PC-9 (cell line): ENCODE measurements at regions not wholly inside any gene's neighbourhood (a gene's known extent, or its start where the extent isn't known, plus 50 kb on each side); places are given as distances from the start of the nearest gene placed in this dataset.

ENCODE experiments used
- BruUV-seq: library from RNA; stranded (reverse); fragments of 400-500 nt; replicated peaks from 2 replicates; lab custom pipeline; 2021; lab: Mats Ljungman, UMichigan
- CTCF ChIA-PET: fragments of 300-600 bp; sonication (Branson Sonifier 250); formaldehyde crosslinking; loops from one replicate; lab custom pipeline; 2022; ENCODE audit warnings: antibody characterized with exemption; lab: Charles Lee
- POLR2A ChIA-PET: fragments of 300-600 bp; sonication (Branson Sonifier 250); formaldehyde crosslinking; loops from one replicate; lab custom pipeline; 2022; ENCODE audit warnings: antibody characterized with exemption; ENCODE audit not compliant: unreplicated experiment; lab: Charles Lee
- DNase-seq, 2 experiments: peaks; one replicate each; pipeline versions ENCODE4 v3.0.0 to v3.0.0-alpha.2; 2015 to 2022; ENCODE audit warnings: mixed read lengths in 1 of 2
- H2AFZ ChIP-seq: fragments of 200-600 bp; sonication (generic); 2 replicates; pipeline ENCODE4 v1.8.1; 2017; ENCODE audit warnings: antibody characterized with exemption
- H3F3A ChIP-seq: fragments of 200-600 bp; sonication (generic); 2 replicates; pipeline ENCODE4 v1.8.1; 2017; ENCODE audit warnings: antibody characterized with exemption, mild to moderate bottlenecking, low read depth; ENCODE audit not compliant: insufficient read depth
- H3K27ac ChIP-seq: fragments of 200-600 bp; sonication (generic); 2 replicates; pipeline ENCODE4 v1.6.1; 2016; ENCODE audit warnings: mixed run types
- H3K27me3 ChIP-seq: fragments of 200-600 bp; sonication (generic); 2 replicates; pipeline ENCODE4 v1.6.1; 2016; ENCODE audit warnings: low read depth, mixed run types; ENCODE audit not compliant: insufficient read depth
- H3K36me3 ChIP-seq: fragments of 200-600 bp; sonication (generic); 2 replicates; pipeline ENCODE4 v1.6.1; 2016; ENCODE audit warnings: low read depth, mixed run types
- H3K4me1 ChIP-seq: fragments of 200-600 bp; sonication (generic); replicated peaks from 2 replicates; pipeline ENCODE4 v1.6.1; 2016; ENCODE audit warnings: mixed run types; ENCODE audit not compliant: insufficient read depth
- H3K4me2 ChIP-seq: fragments of 200-600 bp; sonication (generic); 2 replicates; pipeline ENCODE4 v1.6.1; 2017; ENCODE audit warnings: mixed run types
- H3K4me3 ChIP-seq: fragments of 200-600 bp; sonication (generic); 2 replicates; pipeline ENCODE4 v1.6.1; 2016; ENCODE audit warnings: mixed run types
- H3K79me2 ChIP-seq: fragments of 200-600 bp; sonication (generic); 2 replicates; pipeline ENCODE4 v1.6.1; 2017; ENCODE audit warnings: low read depth, mixed run types
- H3K9me2 ChIP-seq: fragments of 200-600 bp; sonication (generic); 2 replicates; pipeline ENCODE4 v1.8.1; 2017; ENCODE audit warnings: mild to moderate bottlenecking; ENCODE audit not compliant: insufficient read depth
- H3K9me3 ChIP-seq: fragments of 200-600 bp; sonication (generic); 2 replicates; pipeline ENCODE4 v1.8.1; 2016; ENCODE audit warnings: low read depth; ENCODE audit not compliant: insufficient read depth
- H4K20me1 ChIP-seq: fragments of 200-600 bp; sonication (generic); 2 replicates; pipeline ENCODE4 v1.8.1; 2017; ENCODE audit not compliant: insufficient read depth
- EZH2 ChIP-seq: fragments of 200-600 bp; sonication (generic); IDR thresholded peaks from 2 replicates; pipeline ENCODE4 v1.8.0; 2017; ENCODE audit warnings: antibody characterized with exemption, low read depth
- intact Hi-C: fragments of 100-400 bp; cut with micrococcal nuclease; formaldehyde crosslinking; loops from one replicate; pipeline ENCODE4 v1.10.0; 2022; ENCODE audit not compliant: unreplicated experiment
- TF ChIP-seq, protein P1 (sequence below): fragments of 200-600 bp; sonication (generic); conservative IDR thresholded peaks from 2 replicates; pipeline ENCODE4 v1.6.1; 2017; ENCODE audit warnings: mixed run types, antibody characterized with exemption, mild to moderate bottlenecking, moderate library complexity

DNA sequence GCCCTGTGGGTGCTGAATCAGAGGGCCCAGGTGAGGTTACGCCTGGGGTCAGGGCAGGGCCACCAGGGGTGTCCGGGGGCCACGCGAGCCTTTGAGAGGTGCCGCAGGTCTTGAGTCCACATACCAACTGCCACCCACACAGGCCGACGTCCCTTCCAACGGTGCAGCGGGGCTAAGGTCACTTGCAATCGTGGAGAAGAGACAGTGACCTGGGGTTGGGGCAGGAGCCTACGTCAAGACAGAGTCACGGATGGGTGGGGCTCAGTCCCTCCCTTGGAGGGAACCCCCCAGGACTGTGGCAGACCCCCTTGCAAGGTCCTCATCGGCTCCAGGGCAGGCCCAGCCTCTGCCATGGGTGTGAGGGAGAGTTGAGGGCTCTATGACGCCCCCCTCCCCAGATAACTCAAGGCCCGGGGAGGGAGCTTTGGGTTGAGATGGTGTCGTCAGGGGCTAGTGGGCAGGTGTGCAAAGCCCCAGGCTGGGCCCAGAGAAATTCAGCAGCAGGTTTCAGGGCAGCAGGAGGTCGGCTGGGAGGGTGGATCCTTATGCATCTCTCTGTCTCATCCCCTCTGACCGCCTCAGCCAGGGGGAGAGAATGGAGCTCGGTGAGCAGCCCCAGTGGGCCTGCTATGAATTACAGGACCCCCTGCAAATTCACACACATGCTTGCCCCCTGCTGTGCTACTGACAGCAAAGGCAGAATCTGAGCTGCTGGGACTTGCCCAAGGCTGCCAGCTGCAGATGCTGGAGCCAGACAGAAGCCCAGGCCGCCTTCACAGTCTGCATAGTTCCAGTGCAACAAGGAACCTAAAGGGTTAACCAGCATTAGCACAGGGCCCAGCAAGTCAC is 60.0 kb downstream of the MYEOV start:
- peaks cover 91% of the 10 kb centered on the region for H3F3A ChIP-seq
- H2AFZ ChIP-seq: no peak overlapping the region
- peaks cover 43% of the 10 kb centered on the region for H3K4me1 ChIP-seq
- intact Hi-C loops: loop anchor here (5.0 kb wide), 1 partner anchor 52 kb away; no protein-coding TSS in a partner anchor
- H3K9me2 ChIP-seq: no peaks in the 10 kb centered on the region
- peak overlapping the region; percentile 73 for H3K27ac ChIP-seq
- DNase-seq: no peak
- no TSS peak for BruUV-seq
- POLR2A ChIA-PET: interaction anchor here (0.7 kb wide), 1 partner anchor 17 kb away, joined by 4 read pairs; no protein-coding TSS in a partner anchor
- peaks cover 90% of the 10 kb centered on the region for H3K79me2 ChIP-seq
- H3K36me3 ChIP-seq: peaks cover 51% of the 10 kb centered on the region
- TF ChIP-seq, protein P1, sequence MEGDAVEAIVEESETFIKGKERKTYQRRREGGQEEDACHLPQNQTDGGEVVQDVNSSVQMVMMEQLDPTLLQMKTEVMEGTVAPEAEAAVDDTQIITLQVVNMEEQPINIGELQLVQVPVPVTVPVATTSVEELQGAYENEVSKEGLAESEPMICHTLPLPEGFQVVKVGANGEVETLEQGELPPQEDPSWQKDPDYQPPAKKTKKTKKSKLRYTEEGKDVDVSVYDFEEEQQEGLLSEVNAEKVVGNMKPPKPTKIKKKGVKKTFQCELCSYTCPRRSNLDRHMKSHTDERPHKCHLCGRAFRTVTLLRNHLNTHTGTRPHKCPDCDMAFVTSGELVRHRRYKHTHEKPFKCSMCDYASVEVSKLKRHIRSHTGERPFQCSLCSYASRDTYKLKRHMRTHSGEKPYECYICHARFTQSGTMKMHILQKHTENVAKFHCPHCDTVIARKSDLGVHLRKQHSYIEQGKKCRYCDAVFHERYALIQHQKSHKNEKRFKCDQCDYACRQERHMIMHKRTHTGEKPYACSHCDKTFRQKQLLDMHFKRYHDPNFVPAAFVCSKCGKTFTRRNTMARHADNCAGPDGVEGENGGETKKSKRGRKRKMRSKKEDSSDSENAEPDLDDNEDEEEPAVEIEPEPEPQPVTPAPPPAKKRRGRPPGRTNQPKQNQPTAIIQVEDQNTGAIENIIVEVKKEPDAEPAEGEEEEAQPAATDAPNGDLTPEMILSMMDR: no peak
- TF ChIP-seq EZH2: no peak
- no peaks in the 10 kb centered on the region for H3K9me3 ChIP-seq
- H3K27me3 ChIP-seq: no peaks in the 10 kb centered on the region
- CTCF ChIA-PET: no interaction called here
- H4K20me1 ChIP-seq: peaks cover 78% of the 10 kb centered on the region
- H3K4me2 ChIP-seq: no peak overlapping the region
- no peak overlapping the region for H3K4me3 ChIP-seq

DNA sequence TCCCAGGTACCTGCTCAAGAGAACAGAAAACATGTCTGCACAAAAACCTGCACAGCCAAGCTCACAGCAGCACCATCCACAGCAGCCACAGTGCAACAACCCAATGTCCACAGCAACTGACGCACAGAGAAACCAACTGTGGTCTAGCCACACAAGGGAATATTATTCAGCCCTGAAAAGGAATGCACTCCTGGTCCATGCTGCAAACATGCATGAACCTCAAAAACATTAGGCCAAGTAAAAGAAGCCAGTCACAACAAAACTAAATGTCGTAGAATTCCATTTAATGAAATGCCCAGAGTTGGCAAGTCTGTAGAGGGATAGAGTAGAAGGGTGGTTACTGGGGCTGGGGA is 60.6 kb downstream of the MYEOV start:
- CTCF ChIA-PET: no interaction called here
- H3K4me2 ChIP-seq: no peak overlapping the region
- intact Hi-C loops: loop anchor here (5.0 kb wide), 1 partner anchor 52 kb away; no protein-coding TSS in a partner anchor
- H3K4me3 ChIP-seq: no peak overlapping the region
- H3K79me2 ChIP-seq: peaks cover 90% of the 10 kb centered on the region
- no peak overlapping the region for H2AFZ ChIP-seq
- peaks cover 78% of the 10 kb centered on the region for H4K20me1 ChIP-seq
- H3F3A ChIP-seq: peaks cover 91% of the 10 kb centered on the region
- H3K27ac ChIP-seq: no peak overlapping the region
- H3K27me3 ChIP-seq: no peaks in the 10 kb centered on the region
- no peaks in the 10 kb centered on the region for H3K9me2 ChIP-seq
- H3K36me3 ChIP-seq: peaks cover 57% of the 10 kb centered on the region
- no peaks in the 10 kb centered on the region for H3K9me3 ChIP-seq
- DNase-seq: no peak
- BruUV-seq: no TSS peak
- POLR2A ChIA-PET: interaction anchor here (0.7 kb wide), 1 partner anchor 17 kb away, joined by 4 read pairs; no protein-coding TSS in a partner anchor
- TF ChIP-seq, protein P1: no peak
- TF ChIP-seq EZH2: no peak
- peaks cover 39% of the 10 kb centered on the region for H3K4me1 ChIP-seq

DNA sequence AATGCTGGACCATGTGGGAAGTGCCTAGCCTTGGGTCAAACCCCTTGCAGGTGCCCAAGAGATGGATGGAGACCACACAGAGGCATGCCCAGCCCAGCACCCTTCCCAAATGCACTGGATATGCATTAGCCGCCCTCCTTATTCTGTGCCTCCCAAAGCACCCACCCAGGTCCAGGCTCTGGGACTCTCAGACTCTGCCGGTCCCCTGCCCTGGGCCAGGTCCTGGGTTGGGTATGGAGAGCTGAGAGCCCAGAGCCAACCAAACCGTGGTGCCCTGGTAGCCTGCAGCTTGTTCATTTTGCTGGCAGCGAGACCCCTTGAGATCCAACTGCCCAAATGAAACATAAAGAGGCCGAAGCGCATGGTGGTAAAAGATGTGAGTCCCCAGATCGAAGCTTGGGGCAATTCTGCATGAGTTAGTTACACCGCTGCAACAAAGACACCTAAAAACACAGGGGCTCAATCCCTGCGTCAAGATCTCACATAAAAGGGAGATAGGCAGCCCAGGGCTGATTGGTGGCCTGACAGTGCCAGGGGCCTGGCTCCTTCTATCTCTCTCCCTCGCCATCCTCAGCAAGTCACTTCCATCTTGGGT is 61.5 kb downstream of the MYEOV start:
- H3K4me3 ChIP-seq: no peak overlapping the region
- intact Hi-C loops: no loop called here
- no peaks in the 10 kb centered on the region for H3K9me3 ChIP-seq
- H3K79me2 ChIP-seq: peaks cover 94% of the 10 kb centered on the region
- H2AFZ ChIP-seq: no peak overlapping the region
- no peaks in the 10 kb centered on the region for H3K9me2 ChIP-seq
- peaks cover 87% of the 10 kb centered on the region for H4K20me1 ChIP-seq
- H3K36me3 ChIP-seq: peaks cover 59% of the 10 kb centered on the region
- CTCF ChIA-PET: no interaction called here
- POLR2A ChIA-PET: no interaction called here
- H3K27ac ChIP-seq: no peak overlapping the region
- H3K4me2 ChIP-seq: no peak overlapping the region
- no peak for DNase-seq
- peaks cover 94% of the 10 kb centered on the region for H3F3A ChIP-seq
- TF ChIP-seq, protein P1: no peak
- TF ChIP-seq EZH2: no peak
- BruUV-seq: no TSS peak
- peaks cover 29% of the 10 kb centered on the region for H3K4me1 ChIP-seq
- no peaks in the 10 kb centered on the region for H3K27me3 ChIP-seq
